Vagina (tissue), 2 donors: ENCODE measurements at regions not wholly inside any gene's neighbourhood (a gene's known extent, or its start where the extent isn't known, plus 50 kb on each side); places are given as distances from the start of the nearest gene placed in this dataset.

Source experiments
- CTCF ChIP-seq, 3 experiments: fragments of 450-650 bp in 2 of 3; fragments of 200-600 bp in 1 of 3; sonication (generic) in 1 of 3; IDR thresholded peaks; one replicate each; pipeline ENCODE4 v1.5.1; 2017 to 2019; ENCODE audit warnings: antibody characterized with exemption in 3 of 3, mild to moderate bottlenecking in 2 of 3, moderate library complexity in 2 of 3
- POLR2A ChIP-seq, 2 donors: fragments of 450-650 bp; IDR thresholded peaks; one replicate each; pipeline ENCODE4 v1.6.1; 2017; ENCODE audit warnings: antibody characterized with exemption in 2 of 2, mild to moderate bottlenecking in 2 of 2, moderate library complexity in 2 of 2
- POLR2AphosphoS5 ChIP-seq, 2 donors: sonication (generic); formaldehyde crosslinking; IDR thresholded peaks; one replicate each; pipeline ENCODE4 v1.9.0; 2017; ENCODE audit warnings: antibody characterized with exemption in 2 of 2, mild to moderate bottlenecking in 2 of 2, low read depth in 1 of 2; ENCODE audit not compliant: insufficient read depth in 1 of 2

- TF ChIP-seq POLR2AphosphoS5 (IDR thresholded peaks at IDR 0.05; ENCODE audit: insufficient read depth in 1 of 2, low read depth in 1 of 2) (no peak), CTCF (IDR thresholded peaks at IDR 0.05) (no peak), POLR2A (IDR thresholded peaks at IDR 0.05) (no peak)
These were observed 339.7 kb upstream of the EPHA3 start for GRCh38 chr3:88767746-88768145.
